ENCODE measurements at regions not wholly inside any gene's neighbourhood (a gene's known extent, or its start where the extent isn't known, plus 50 kb on each side); places are given as distances from the start of the nearest gene placed in this dataset.

GRCh38 chr13:92989301-92989700 is 237.3 kb upstream of the GPC6 start:
- ChIA-PET POLR2A (no interaction called here), CTCF (ENCODE audit: low intra/inter-chr PET ratio, low total read pairs) (no interaction called here)
- H3K4me3 ChIP-seq (replicated peaks in 1 of 3; ENCODE audit: insufficient read depth in 1 of 3, low read depth in 2 of 3, low read length in 3 of 3): no peak overlapping the region
- no peaks in the 10 kb centered on the region for H3K79me2 ChIP-seq (ENCODE audit: insufficient read depth, low read length)
- intact Hi-C loops (cut with micrococcal nuclease; ENCODE audit: unreplicated experiment): no loop called here
- H3K9ac ChIP-seq (ENCODE audit: insufficient read depth, low read depth, low read length): no peak overlapping the region
- no peaks in the 10 kb centered on the region for H3K4me1 ChIP-seq (ENCODE audit: insufficient read depth, low read length)
- no peaks in the 10 kb centered on the region for H3K36me3 ChIP-seq (replicated peaks in 1 of 2; ENCODE audit: control insufficient read depth in 1 of 2, insufficient read depth in 2 of 2, low read length in 2 of 2)
- H3K9me3 ChIP-seq (ENCODE audit: low read length): no peaks in the 10 kb centered on the region
- no peak overlapping the region for H2AFZ ChIP-seq (ENCODE audit: low read length)
- in situ Hi-C loops (cut with HindIII; ENCODE audit: extremely low pct_ligation_motif_present, low pct_unique_long_range_greater_than_20kb): no loop called here
- no TSS peak for BruUV-seq (replicated peaks)
- H3K27me3 ChIP-seq (ENCODE audit: control insufficient read depth in 1 of 2, insufficient read depth in 2 of 2, low read length in 2 of 2): 0 out of 5 replicates have a peak, but pooled peaks cover 0 to 2% of the 10 kb centered on the region in 2 experiments
- H3K4me2 ChIP-seq (ENCODE audit: low read depth, low read length): no peak overlapping the region
- FAIRE-seq: no peak
- H3K27ac ChIP-seq (ENCODE audit: extremely low read length, insufficient read depth, low read length): no peak overlapping the region
- no peaks in the 10 kb centered on the region for H4K20me1 ChIP-seq (ENCODE audit: insufficient read depth, low read length)
- 8% methylated on average over 2 of the region's 2 CpGs for WGBS (ENCODE audit: low lambda C conversion rate)
- ATAC-seq: no peak
- DNase-seq (ENCODE audit: low spot score): no peak
- no peak for TF ChIP-seq JUN (CRISPR knock-in tag; IDR thresholded peaks at IDR 0.05)
- no peak for TF ChIP-seq AFF4 (CRISPR knock-in tag; IDR thresholded peaks at IDR 0.05)
- no peak for TF ChIP-seq JDP2 (CRISPR knock-in tag; IDR thresholded peaks at IDR 0.05; ENCODE audit: borderline replicate concordance)
- TF ChIP-seq ZNF605 (CRISPR knock-in tag; IDR thresholded peaks at IDR 0.05): no peak
- no peak for TF ChIP-seq CEBPB (IDR thresholded peaks at IDR 0.05; ENCODE audit: borderline replicate concordance, low read depth, low read length)
- TF ChIP-seq NFE2L1 (CRISPR knock-in tag; IDR thresholded peaks at IDR 0.05; ENCODE audit: borderline replicate concordance): no peak
- no peak for TF ChIP-seq ZBTB20 (CRISPR knock-in tag; IDR thresholded peaks at IDR 0.05; ENCODE audit: borderline replicate concordance, low read depth)
- no peak for TF ChIP-seq ZNF331 (CRISPR knock-in tag; IDR thresholded peaks at IDR 0.05)
- no peak for TF ChIP-seq ARID4A (CRISPR knock-in tag; IDR thresholded peaks at IDR 0.05; ENCODE audit: borderline replicate concordance)
- no peak for TF ChIP-seq ZNF101 (CRISPR knock-in tag; IDR thresholded peaks at IDR 0.05; ENCODE audit: borderline replicate concordance, low read depth)
- TF ChIP-seq ZNF660 (CRISPR knock-in tag; IDR thresholded peaks at IDR 0.05; ENCODE audit: borderline replicate concordance, low read depth): no peak
- no peak for TF ChIP-seq FUBP1 (CRISPR knock-in tag; IDR thresholded peaks at IDR 0.05; ENCODE audit: borderline replicate concordance)
- TF ChIP-seq PATZ1 (CRISPR knock-in tag; IDR thresholded peaks at IDR 0.05): no peak

Measured in HepG2 (cell line).